Endothelial cell (in vitro differentiated cells): ENCODE measurements at regions not wholly inside any gene's neighbourhood (a gene's known extent, or its start where the extent isn't known, plus 50 kb on each side); places are given as distances from the start of the nearest gene placed in this dataset.
"Not testable (repeated sequence)": the region's sequence is repeated elsewhere in the genome, so short reads cannot be mapped to it uniquely, and the experiment has no call there.

Source experiments
- DNase-seq: peaks from one replicate; pipeline ENCODE4 v3.0.0; 2021; ENCODE audit warnings: low spot score
- H3K27ac Mint-ChIP-seq: one replicate; pipeline ENCODE4 v1.8.0; 2021; ENCODE audit warnings: mixed read lengths, inconsistent platforms; ENCODE audit not compliant: unreplicated experiment
- H3K27me3 Mint-ChIP-seq: one replicate; pipeline ENCODE4 v1.8.0; 2021; ENCODE audit warnings: mild to moderate bottlenecking, moderate library complexity, mixed read lengths, inconsistent platforms; ENCODE audit not compliant: unreplicated experiment
- H3K36me3 Mint-ChIP-seq: one replicate; pipeline ENCODE4 v1.8.0; 2021; ENCODE audit warnings: mild to moderate bottlenecking, low read depth, mixed read lengths, inconsistent platforms; ENCODE audit not compliant: unreplicated experiment
- H3K4me1 Mint-ChIP-seq: one replicate; pipeline ENCODE4 v1.8.0; 2021; ENCODE audit warnings: mild to moderate bottlenecking, mixed read lengths, inconsistent platforms; ENCODE audit not compliant: unreplicated experiment
- H3K4me3 Mint-ChIP-seq: one replicate; pipeline ENCODE4 v1.8.0; 2021; ENCODE audit warnings: mild to moderate bottlenecking, mixed read lengths, inconsistent platforms; ENCODE audit not compliant: unreplicated experiment
- H3K9me3 Mint-ChIP-seq: one replicate; pipeline ENCODE4 v1.8.0; 2021; ENCODE audit warnings: mixed read lengths, inconsistent platforms; ENCODE audit not compliant: unreplicated experiment
- CTCF ChIP-seq: fragments of 200-600 bp; sonication (generic); IDR thresholded peaks from one replicate; pipeline ENCODE4 v1.5.0; 2021; ENCODE audit warnings: antibody characterized with exemption; ENCODE audit not compliant: unreplicated experiment

GRCh38 chr5:67636850-67637524 is 440.4 kb upstream of the CD180 start:
- Mint-ChIP-seq H3K4me1 (peaks cover 4% of the 10 kb centered on the region), H3K9me3 (no peaks in the 10 kb centered on the region), H3K4me3 (no peak overlapping the region), H3K27me3 (no peaks in the 10 kb centered on the region), H3K36me3 (peaks cover 3% of the 10 kb centered on the region), H3K27ac (no peak overlapping the region)
- DNase-seq: no peak
- TF ChIP-seq CTCF: no peak

- no peak overlapping the region for H3K27ac Mint-ChIP-seq
- no peak for DNase-seq
- H3K4me3 Mint-ChIP-seq: no peak overlapping the region
- TF ChIP-seq CTCF: no peak
- no peaks in the 10 kb centered on the region for H3K9me3 Mint-ChIP-seq
- H3K36me3 Mint-ChIP-seq: peaks cover 3% of the 10 kb centered on the region
- H3K27me3 Mint-ChIP-seq: no peaks in the 10 kb centered on the region
- H3K4me1 Mint-ChIP-seq: peaks cover 4% of the 10 kb centered on the region
These were observed 439.5 kb upstream of the CD180 start for GRCh38 chr5:67636091-67636490.

- not testable (repeated sequence) for DNase-seq
These were observed 430.5 kb upstream of the CD180 start for GRCh38 chr5:67627079-67627478.

GRCh38 chr5:67623078-67623477 is 426.5 kb upstream of the CD180 start:
- no peaks in the 10 kb centered on the region for H3K36me3 Mint-ChIP-seq
- H3K9me3 Mint-ChIP-seq: no peaks in the 10 kb centered on the region
- peaks cover 1% of the 10 kb centered on the region for H3K27me3 Mint-ChIP-seq
- H3K4me3 Mint-ChIP-seq: no peak overlapping the region
- no peak overlapping the region for H3K27ac Mint-ChIP-seq
- H3K4me1 Mint-ChIP-seq: peaks cover 4% of the 10 kb centered on the region
- no peak for TF ChIP-seq CTCF
- DNase-seq: no peak

More at GRCh38 chr5:67627079-67627478, 430.5 kb upstream of the CD180 start:
- not testable (repeated sequence) for H3K4me1 Mint-ChIP-seq, H3K4me3 Mint-ChIP-seq, H3K27me3 Mint-ChIP-seq, H3K9me3 Mint-ChIP-seq, H3K27ac Mint-ChIP-seq, H3K36me3 Mint-ChIP-seq

GRCh38 chr5:67620424-67621397 is 424.1 kb upstream of the CD180 start:
- no peak for TF ChIP-seq CTCF
- no peak overlapping the region for H3K4me3 Mint-ChIP-seq
- peaks cover 4% of the 10 kb centered on the region for H3K4me1 Mint-ChIP-seq
- H3K36me3 Mint-ChIP-seq: no peaks in the 10 kb centered on the region
- DNase-seq: no peak
- no peak overlapping the region for H3K27ac Mint-ChIP-seq
- H3K9me3 Mint-ChIP-seq: no peaks in the 10 kb centered on the region
- no peaks in the 10 kb centered on the region for H3K27me3 Mint-ChIP-seq
